Erythroblast (primary cell): ENCODE measurements at regions not wholly inside any gene's neighbourhood (a gene's known extent, or its start where the extent isn't known, plus 50 kb on each side); places are given as distances from the start of the nearest gene placed in this dataset.

Experiments used
- GATA1 ChIP-seq: IDR thresholded peaks from 2 replicates; pipeline ENCODE4 v1.6.1; 2011; ENCODE audit warnings: low read depth, mild to moderate bottlenecking, control low read depth, low read length, moderate library complexity
- POLR2A ChIP-seq: IDR thresholded peaks from 2 replicates; pipeline ENCODE4 v1.6.1; 2011; ENCODE audit warnings: mild to moderate bottlenecking, low read length

DNA sequence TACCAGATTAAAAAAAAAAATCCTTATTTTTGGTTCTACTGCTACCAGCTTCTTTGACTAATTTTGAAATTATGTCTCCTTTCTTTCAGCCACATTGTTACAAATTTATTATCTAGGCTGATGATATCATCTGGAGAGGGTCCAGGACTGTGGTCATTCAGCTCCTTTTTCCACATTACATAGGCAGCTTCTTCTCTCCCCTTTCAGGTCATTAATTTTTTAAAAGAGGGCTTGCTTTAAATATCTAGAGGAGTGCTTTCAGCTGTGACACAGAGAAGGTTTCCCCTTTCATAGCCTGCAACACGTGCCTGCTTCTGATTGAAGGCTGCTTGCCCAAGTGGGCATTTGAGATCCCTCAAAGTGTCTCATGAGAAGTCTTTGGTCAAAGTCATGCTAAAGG is 155.7 kb upstream of the PAPPA start:
- TF ChIP-seq POLR2A (no peak), GATA1 (no peak)
